HL-60/S4 (cell line): ENCODE measurements at regions not wholly inside any gene's neighbourhood (a gene's known extent, or its start where the extent isn't known, plus 50 kb on each side); places are given as distances from the start of the nearest gene placed in this dataset.
"Not testable (repeated sequence)": the region's sequence is repeated elsewhere in the genome, so short reads cannot be mapped to it uniquely, and the experiment has no call there.

Source experiments
- in situ Hi-C: fragments of 300-500 bp; cut with MboI; formaldehyde crosslinking; loops from 2 replicates; pipeline ENCODE4 v1.14.3; 2022; ENCODE audit warnings: low sequenced_read_pairs

- in situ Hi-C loops, result no loop called here
Measured at GRCh38 chr4:57373991-57374390, 263.8 kb upstream of the IGFBP7 start.

GRCh38 chr4:57371671-57372070, 261.5 kb upstream of the IGFBP7 start:
- in situ Hi-C loops, result no loop called here

- in situ Hi-C loops, result no loop called here
Measured at GRCh38 chr4:57370691-57371090, 260.5 kb upstream of the IGFBP7 start.

- in situ Hi-C loops, result no loop called here
Measured at GRCh38 chr4:57369446-57369845, 259.3 kb upstream of the IGFBP7 start.

DNA sequence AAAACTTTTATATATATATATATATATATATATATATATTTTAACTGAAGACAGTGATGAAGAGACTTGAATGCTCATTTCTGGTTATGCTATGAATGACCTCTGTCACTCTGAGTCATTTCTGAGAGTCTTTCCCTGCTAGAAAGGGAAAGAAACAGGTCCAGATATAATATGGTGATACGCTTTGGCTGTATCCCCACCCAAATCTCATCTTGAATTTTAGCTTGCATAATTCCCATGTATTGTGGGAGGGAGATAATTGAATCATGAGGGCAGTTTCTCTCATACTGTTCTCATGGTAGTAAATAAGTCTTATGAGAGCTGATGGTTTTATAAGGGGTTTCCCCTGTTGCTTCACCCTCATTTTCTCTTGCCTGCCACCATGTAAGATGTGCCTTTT, 254.1 kb upstream of the IGFBP7 start:
- in situ Hi-C loops, result no loop called here

- in situ Hi-C loops, result no loop called here
Measured at GRCh38 chr4:57363346-57363745, 253.2 kb upstream of the IGFBP7 start.

GRCh38 chr4:57360681-57361080, 250.5 kb upstream of the IGFBP7 start:
- in situ Hi-C loops, result no loop called here

GRCh38 chr4:57355101-57355665, 245.0 kb upstream of the IGFBP7 start:
- in situ Hi-C loops, result no loop called here

GRCh38 chr4:57351731-57352130, 241.5 kb upstream of the IGFBP7 start:
- in situ Hi-C loops, result no loop called here

DNA sequence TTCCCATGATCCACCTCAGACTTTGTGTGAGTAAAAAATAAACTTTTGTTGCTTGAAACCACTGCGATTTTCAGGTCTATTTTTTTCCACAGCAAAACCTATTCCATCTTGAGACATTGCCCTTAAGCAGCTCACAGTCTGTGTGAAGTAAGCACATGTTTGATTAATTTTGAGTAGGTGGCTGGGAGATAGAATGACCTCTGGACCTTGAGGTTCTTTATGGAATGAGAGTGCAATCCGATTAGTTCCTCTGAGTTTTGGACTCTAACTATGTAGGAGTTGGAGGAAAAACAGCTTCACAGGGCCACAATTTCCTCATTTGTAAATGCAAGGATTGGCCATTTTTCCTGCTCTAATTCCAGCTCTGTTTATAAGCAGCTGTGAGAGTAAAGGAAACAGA, 234.1 kb upstream of the IGFBP7 start:
- in situ Hi-C loops, result no loop called here

GRCh38 chr4:57342411-57342810, 232.2 kb upstream of the IGFBP7 start:
- in situ Hi-C loops, result no loop called here

DNA sequence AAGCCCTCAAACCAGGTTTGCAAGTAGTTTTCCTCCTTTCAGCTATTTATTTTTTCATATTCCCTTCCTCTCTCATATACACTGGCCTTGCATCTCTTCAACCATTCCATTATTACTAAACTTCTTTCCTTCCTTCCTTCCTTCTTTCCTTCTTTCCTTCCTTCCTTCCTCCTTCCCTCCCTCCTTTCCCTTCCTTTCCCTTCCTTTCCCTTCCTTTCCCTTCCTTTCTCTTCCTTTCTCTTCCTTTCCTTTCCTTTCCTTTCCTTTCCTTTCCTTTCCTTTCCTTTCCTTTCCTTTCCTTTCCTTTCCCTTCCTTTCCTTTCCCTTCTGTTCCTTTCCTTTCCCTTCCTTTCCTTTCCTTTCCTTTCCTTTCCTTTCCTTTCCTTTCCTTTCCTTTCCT, 228.7 kb upstream of the IGFBP7 start:
- in situ Hi-C loops, result not testable (repeated sequence)

DNA sequence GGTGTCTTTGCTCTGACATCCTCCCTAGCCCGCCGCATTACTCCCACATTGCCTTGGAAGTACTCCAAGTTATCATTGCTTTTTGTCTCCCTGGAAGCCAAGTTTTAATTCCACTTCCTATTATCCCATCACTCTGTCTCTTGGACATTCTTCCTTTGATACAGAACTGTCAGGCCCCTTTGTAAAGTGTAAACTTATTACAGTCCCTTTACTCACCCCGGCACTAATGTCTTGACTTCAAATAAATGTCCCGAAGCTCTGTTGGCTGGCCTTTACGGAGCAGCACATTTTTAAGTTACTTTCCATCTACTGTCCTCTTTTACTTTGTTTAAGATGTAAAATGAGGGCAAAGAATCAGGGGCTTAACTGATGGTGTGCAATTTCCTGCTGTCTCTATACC, 223.5 kb upstream of the IGFBP7 start:
- in situ Hi-C loops, result no loop called here

- in situ Hi-C loops, result no loop called here
Measured at GRCh38 chr4:57331959-57332358, 221.8 kb upstream of the IGFBP7 start.

GRCh38 chr4:57329279-57329678, 219.1 kb upstream of the IGFBP7 start:
- in situ Hi-C loops, result no loop called here

- in situ Hi-C loops, result no loop called here
Measured at GRCh38 chr4:57324673-57325307, 214.6 kb upstream of the IGFBP7 start.

GRCh38 chr4:57320849-57321248, 210.7 kb upstream of the IGFBP7 start:
- in situ Hi-C loops, result no loop called here

- in situ Hi-C loops, result no loop called here
Measured at GRCh38 chr4:57320217-57320616, 210.0 kb upstream of the IGFBP7 start.

- in situ Hi-C loops, result no loop called here
Measured at GRCh38 chr4:57318703-57319102, 208.5 kb upstream of the IGFBP7 start.

- in situ Hi-C loops, result no loop called here
Measured at GRCh38 chr4:57314636-57315035, 204.5 kb upstream of the IGFBP7 start.

DNA sequence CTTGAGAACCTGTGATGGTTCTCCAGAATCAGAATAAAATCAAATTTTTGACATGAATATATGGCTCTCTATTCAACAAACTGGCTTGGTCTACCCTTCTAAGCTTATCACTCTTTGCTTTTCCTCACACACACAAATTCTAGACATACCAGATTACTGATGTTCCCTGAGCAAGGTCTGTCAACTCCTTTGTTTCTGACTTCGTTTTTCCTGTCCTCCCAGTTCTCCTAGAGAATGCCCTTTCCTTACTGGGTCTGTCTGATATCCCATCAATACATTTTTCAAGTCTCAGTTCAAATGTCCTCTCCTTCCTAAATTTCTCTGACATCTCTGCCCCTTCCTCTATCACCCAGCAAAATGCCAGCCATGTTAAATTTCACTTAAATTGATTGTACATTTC, 202.1 kb upstream of the IGFBP7 start:
- in situ Hi-C loops, result no loop called here

DNA sequence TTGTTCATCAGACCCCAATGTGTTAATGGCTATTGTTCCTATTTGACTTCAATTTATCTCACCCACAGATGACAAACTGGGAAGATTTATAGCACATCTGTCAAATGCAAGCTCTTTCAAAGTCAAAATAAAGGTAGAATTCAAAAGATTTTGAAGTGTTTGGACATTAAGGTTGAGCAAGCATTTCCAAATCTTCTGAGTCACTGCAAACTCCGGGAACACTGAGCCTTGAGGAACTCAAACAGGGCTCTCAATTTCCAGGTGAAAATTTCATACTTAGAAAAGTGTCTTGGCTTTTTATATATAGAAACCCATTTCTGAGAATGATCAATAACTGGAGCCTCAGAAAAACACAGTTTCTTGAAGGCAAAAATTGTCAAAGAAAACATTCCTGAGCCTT, 199.5 kb upstream of the IGFBP7 start:
- in situ Hi-C loops, result no loop called here

DNA sequence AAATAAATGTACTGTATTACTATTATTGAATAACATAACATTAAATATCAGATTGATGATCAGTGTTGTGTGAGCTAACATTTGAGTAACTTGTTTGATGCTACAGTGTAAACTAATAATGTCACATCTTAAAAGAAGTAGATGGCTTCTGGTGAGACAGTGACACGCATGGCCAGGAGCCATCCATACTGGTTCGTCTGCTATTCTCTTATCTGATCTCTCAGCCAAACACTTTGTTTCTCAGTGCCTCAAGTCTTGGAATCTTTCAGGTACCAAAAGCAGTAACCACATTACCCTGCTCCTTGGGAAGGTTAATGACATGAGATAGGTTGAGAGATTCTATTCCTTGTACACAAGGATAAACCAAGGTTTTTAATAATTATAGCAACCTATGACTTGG, 198.1 kb upstream of the IGFBP7 start:
- in situ Hi-C loops, result no loop called here
